Esophagus muscularis mucosa (tissue), 3 donors: ENCODE measurements at regions not wholly inside any gene's neighbourhood (a gene's known extent, or its start where the extent isn't known, plus 50 kb on each side); places are given as distances from the start of the nearest gene placed in this dataset.

ENCODE experiments used
- CTCF ChIP-seq, 3 experiments: fragments of 200-600 bp in 2 of 3; fragments of 450-650 bp in 1 of 3; sonication (generic) in 2 of 3; IDR thresholded peaks; one replicate each; pipeline ENCODE4 v1.5.1; 2017 to 2019; ENCODE audit warnings: antibody characterized with exemption in 3 of 3, mild to moderate bottlenecking in 2 of 3, moderate library complexity in 1 of 3
- POLR2A ChIP-seq: fragments of 450-650 bp; IDR thresholded peaks from one replicate; pipeline ENCODE4 v1.6.1; 2017; ENCODE audit warnings: antibody characterized with exemption, moderate library complexity, mild to moderate bottlenecking, low read depth

DNA sequence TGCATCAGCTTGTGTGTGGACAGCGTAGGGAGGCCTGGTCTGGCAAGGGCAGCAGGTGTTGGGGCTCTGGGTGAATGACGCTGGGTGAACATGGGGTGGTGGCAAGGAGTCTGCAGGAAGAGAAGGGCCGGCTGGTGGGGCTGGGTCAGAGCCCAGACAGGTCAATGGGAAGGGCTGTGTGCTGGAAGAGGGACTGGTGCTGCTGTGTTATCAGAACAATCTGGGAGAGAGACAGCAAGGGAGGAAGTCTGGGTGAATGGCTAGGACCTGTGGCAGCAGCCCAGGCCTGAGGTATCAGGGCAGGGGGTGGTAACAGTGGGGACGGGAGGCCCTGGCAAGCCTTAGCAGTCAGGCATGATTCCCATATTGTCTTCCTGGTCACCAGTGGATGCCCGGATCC is 206.7 kb downstream of the SNX19 start:
- TF ChIP-seq POLR2A (no peak), CTCF (IDR thresholded peaks at IDR 0.05) (no peak)
